IMR-90 (cell line): ENCODE measurements at regions not wholly inside any gene's neighbourhood (a gene's known extent, or its start where the extent isn't known, plus 50 kb on each side); places are given as distances from the start of the nearest gene placed in this dataset.

Experiments
- ATAC-seq: fragments of 200-7000 bp; cut with Tn5 transposase; 2 replicates; pipeline ENCODE4 v1.9.1; 2020; ENCODE audit warnings: low read depth, mild to moderate bottlenecking, moderate library complexity
- BruUV-seq: library from RNA; stranded (reverse); fragments of 400-500 nt; replicated peaks from 2 replicates; lab custom pipeline; 2021; lab: Mats Ljungman, UMichigan
- CTCF ChIA-PET: fragments of 300-600 bp; formaldehyde crosslinking; extraction: SDS; loops from one replicate; lab custom pipeline; 2021; ENCODE audit warnings: antibody characterized with exemption; lab: Yijun Ruan, JAX
- POLR2A ChIA-PET: fragments of 300-600 bp; sonication (Branson Sonifier 250); formaldehyde crosslinking; loops from one replicate; lab custom pipeline; 2022; ENCODE audit warnings: antibody characterized with exemption; ENCODE audit not compliant: unreplicated experiment; lab: Charles Lee
- DNase-seq: peaks from one replicate; pipeline ENCODE4 v3.0.0; 2013
- H2AFZ ChIP-seq: replicated peaks from 2 replicates; pipeline ENCODE3; 2013; ENCODE audit warnings: low read length, mild to moderate bottlenecking; ENCODE audit not compliant: poor library complexity
- H2AK5ac ChIP-seq: 2 replicates; pipeline ENCODE4 v1.6.1; 2013; ENCODE audit warnings: low read depth, low read length, inconsistent platforms
- H2AK9ac ChIP-seq: replicated peaks from 2 replicates; pipeline ENCODE3; 2013; ENCODE audit warnings: mild to moderate bottlenecking, low read depth, low read length, moderate library complexity; ENCODE audit not compliant: poor library complexity
- H2BK120ac ChIP-seq: 2 replicates; pipeline ENCODE4 v1.6.1; 2013; ENCODE audit warnings: low read depth, low read length, inconsistent platforms
- H2BK15ac ChIP-seq: 3 replicates; pipeline ENCODE4 v1.6.1; 2013; ENCODE audit warnings: low read depth, low read length, inconsistent platforms
- H2BK20ac ChIP-seq: 2 replicates; pipeline ENCODE4 v1.6.1; 2013; ENCODE audit warnings: low read depth, mild to moderate bottlenecking, inconsistent platforms, low read length, moderate library complexity
- H2BK5ac ChIP-seq: 2 replicates; pipeline ENCODE4 v1.6.1; 2013; ENCODE audit warnings: mild to moderate bottlenecking, low read depth, low read length, inconsistent platforms; ENCODE audit not compliant: poor library complexity, severe bottlenecking
- H3K14ac ChIP-seq: replicated peaks from 2 replicates; pipeline ENCODE4 v1.6.1; 2013; ENCODE audit warnings: low read depth, low read length, inconsistent platforms
- H3K18ac ChIP-seq: 2 replicates; pipeline ENCODE4 v1.6.1; 2013; ENCODE audit warnings: low read depth, low read length, control low read depth
- H3K23ac ChIP-seq: 2 replicates; pipeline ENCODE4 v1.6.1; 2013; ENCODE audit warnings: low read depth, low read length, inconsistent platforms
- H3K27ac ChIP-seq: 2 replicates; pipeline ENCODE4 v1.5.1; 2013; ENCODE audit warnings: mild to moderate bottlenecking, control low read depth, low read length; ENCODE audit not compliant: insufficient read depth
- H3K27me3 ChIP-seq: 2 replicates; pipeline ENCODE4 v1.6.1; 2013; ENCODE audit warnings: low read length; ENCODE audit not compliant: control insufficient read depth, insufficient read depth
- H3K36me3 ChIP-seq: 2 replicates; pipeline ENCODE4 v1.6.1; 2013; ENCODE audit warnings: low read length, mixed read lengths; ENCODE audit not compliant: control insufficient read depth, insufficient read depth
- H3K4ac ChIP-seq: 2 replicates; pipeline ENCODE4 v1.6.1; 2013; ENCODE audit warnings: low read depth, low read length, inconsistent platforms
- H3K4me1 ChIP-seq: 2 replicates; pipeline ENCODE4 v1.6.1; 2013; ENCODE audit warnings: low read length, mixed read lengths; ENCODE audit not compliant: control insufficient read depth, insufficient read depth
- H3K4me2 ChIP-seq: 2 replicates; pipeline ENCODE4 v1.6.1; 2013; ENCODE audit warnings: low read depth, mild to moderate bottlenecking, control low read depth, low read length, moderate library complexity
- H3K4me3 ChIP-seq: 2 replicates; pipeline ENCODE4 v1.5.1; 2013; ENCODE audit warnings: low read depth, mild to moderate bottlenecking, control low read depth, low read length, moderate library complexity; ENCODE audit not compliant: insufficient read depth
- H3K56ac ChIP-seq: 2 replicates; pipeline ENCODE4 v1.6.1; 2013; ENCODE audit warnings: low read length, inconsistent platforms; ENCODE audit not compliant: insufficient read depth; ENCODE audit errors: extremely low read depth
- H3K79me1 ChIP-seq, 2 experiments: 2 replicates each; pipeline ENCODE4 v1.6.1; 2013; ENCODE audit warnings: low read length in 2 of 2, inconsistent platforms in 1 of 2, low read depth in 1 of 2
- H3K9ac ChIP-seq: 2 replicates; pipeline ENCODE4 v1.6.1; 2013; ENCODE audit warnings: low read depth, low read length, control low read depth
- H3K9me1 ChIP-seq: 2 replicates; pipeline ENCODE4 v1.6.1; 2013; ENCODE audit warnings: low read length, inconsistent platforms; ENCODE audit not compliant: insufficient read depth
- H3K9me3 ChIP-seq: 2 replicates; pipeline ENCODE4 v1.6.1; 2013; ENCODE audit warnings: low read length; ENCODE audit not compliant: control insufficient read depth, insufficient read depth
- H4K20me1 ChIP-seq: 2 replicates; pipeline ENCODE4 v1.6.1; 2013; ENCODE audit warnings: low read length, inconsistent platforms; ENCODE audit not compliant: insufficient read depth
- H4K5ac ChIP-seq: 2 replicates; pipeline ENCODE4 v1.6.1; 2013; ENCODE audit warnings: mild to moderate bottlenecking, low read depth, low read length, control low read depth
- H4K8ac ChIP-seq, 2 experiments: 2 replicates each; pipeline ENCODE4 v1.6.1; 2013; ENCODE audit warnings: low read depth in 2 of 2, low read length in 2 of 2, control low read depth in 1 of 2, inconsistent platforms in 1 of 2
- H4K91ac ChIP-seq: 2 replicates; pipeline ENCODE4 v1.6.1; 2013; ENCODE audit warnings: low read depth, low read length, inconsistent platforms; ENCODE audit not compliant: insufficient read depth
- CEBPB ChIP-seq: IDR thresholded peaks from 2 replicates; pipeline ENCODE4 v1.6.1; 2012; ENCODE audit warnings: low read depth, low read length, improper control_type of control experiment
- MAFK ChIP-seq: IDR thresholded peaks from 2 replicates; pipeline ENCODE4 v1.6.1; 2012; ENCODE audit warnings: low read depth, low read length, improper control_type of control experiment
- RAD21 ChIP-seq: IDR thresholded peaks from 2 replicates; pipeline ENCODE4 v1.6.1; 2012; ENCODE audit warnings: low read length, improper control_type of control experiment
- WGBS, 2 experiments: methylation state at CpG; one replicate each; pipeline versions ENCODE4 v1.1.5 to v1.1.7; 2013; ENCODE audit warnings: missing lambda C conversion rate in 2 of 2; ENCODE audit not compliant: insufficient read length in 1 of 2; ENCODE audit errors: extremely low coverage in 2 of 2; 5-methylcytosine and 5-hydroxymethylcytosine counted together
- dilution Hi-C: fragments of 300-500 bp; cut with HindIII; formaldehyde crosslinking; loops from one replicate; pipeline ENCODE4 v1.14.3; 2018; ENCODE audit warnings: low sequenced_read_pairs; ENCODE audit not compliant: unreplicated experiment
- in situ Hi-C: fragments of 300-500 bp; cut with MboI; formaldehyde crosslinking; loops from 3 replicates; pipeline ENCODE4 v1.14.3; 2019; ENCODE audit warnings: low sequenced_read_pairs, inconsistent platforms, mixed read lengths
- intact Hi-C: fragments of 100-400 bp; cut with micrococcal nuclease; formaldehyde crosslinking; loops from 2 replicates; pipeline ENCODE4 v1.10.0; 2022

DNA sequence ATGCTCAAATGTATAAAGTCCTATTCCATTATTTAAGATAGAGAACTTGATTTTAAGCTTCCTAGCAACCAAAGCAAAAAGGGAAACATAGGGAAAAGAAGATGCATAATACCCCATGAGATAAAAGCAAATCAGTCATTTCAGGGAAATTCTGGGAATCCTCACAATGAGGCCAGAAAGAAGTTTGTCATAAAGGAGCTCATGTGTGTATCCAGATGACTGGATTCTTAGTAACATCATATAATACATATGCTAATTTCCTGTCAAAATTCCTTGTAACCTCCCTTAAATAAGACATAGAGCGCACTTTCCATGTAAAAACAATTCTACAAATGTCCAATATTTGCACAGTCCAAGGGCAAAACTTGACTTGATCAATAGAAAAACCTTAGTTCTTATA, 411.0 kb upstream of the WWC1 start:
- dilution Hi-C loops: no loop called here
- Histone ChIP-seq H2AK5ac (no peak overlapping the region), H2BK5ac (no peak overlapping the region), H3K23ac (no peak overlapping the region), H3K4me2 (no peak overlapping the region), H2AK9ac (no peak overlapping the region), H3K14ac (no peak overlapping the region), H4K20me1 (no peaks in the 10 kb centered on the region), H3K56ac (no peak overlapping the region), H3K9me1 (no peaks in the 10 kb centered on the region), H2BK20ac (no peak overlapping the region), H3K4me1 (no peaks in the 10 kb centered on the region), H2BK15ac (no peak overlapping the region), H4K8ac (no peak overlapping the region), H3K36me3 (no peaks in the 10 kb centered on the region), H3K27me3 (no peaks in the 10 kb centered on the region), H3K18ac (no peak overlapping the region), H3K4me3 (no peak overlapping the region), H3K27ac (no peak overlapping the region), H4K5ac (no peak overlapping the region), H3K9ac (no peak overlapping the region), H4K91ac (no peak overlapping the region), H3K9me3 (no peaks in the 10 kb centered on the region), H2BK120ac (no peak overlapping the region), H2AFZ (no peak overlapping the region), H3K4ac (no peak overlapping the region), H3K79me1 (no peaks in the 10 kb centered on the region)
- ChIA-PET CTCF (no interaction called here), POLR2A (no interaction called here)
- WGBS, 2 experiments: no CpG with 5 or more reads among the region's 1 CpG
- in situ Hi-C loops: no loop called here
- DNase-seq (no peak), ATAC-seq (no peak)
- TF ChIP-seq CEBPB: no peak
- TF ChIP-seq RAD21: no peak
- TF ChIP-seq MAFK: no peak
- intact Hi-C loops: no loop called here
- no TSS peak for BruUV-seq
